ENCODE measurements at regions not wholly inside any gene's neighbourhood (a gene's known extent, or its start where the extent isn't known, plus 50 kb on each side); places are given as distances from the start of the nearest gene placed in this dataset.

GRCh38 chr5:164799391-164799790, 1294.0 kb downstream of the MAT2B start:
- SMC1A ChIA-PET (ENCODE audit: uncharacterized antibody, unreplicated experiment), result interaction anchor here (0.7 to 1.5 kb wide), 3 partner anchors 24 to 57 kb away, joined by 3 to 4 read pairs (median 3); no protein-coding TSS in a partner anchor
- Histone ChIP-seq H3K4me3 (no peak overlapping the region), H3K9ac (ENCODE audit: control insufficient read depth, insufficient read depth, low read length) (no peak overlapping the region), H4K20me1 (ENCODE audit: control insufficient read depth, insufficient read depth) (no peaks in the 10 kb centered on the region), H3K4me1 (ENCODE audit: control insufficient read depth, insufficient read depth, low read length) (no peaks in the 10 kb centered on the region), H3K79me2 (ENCODE audit: control insufficient read depth, insufficient read depth, low read length) (no peaks in the 10 kb centered on the region), H3K4me2 (ENCODE audit: control insufficient read depth, insufficient read depth) (no peak overlapping the region), H3K9me3 (replicated peaks; ENCODE audit: control insufficient read depth, insufficient read depth, low read length) (no peaks in the 10 kb centered on the region; the same call in 2 of the 3 replicates), H2AFZ (ENCODE audit: control insufficient read depth, low read depth, low read length) (no peak overlapping the region), H3K27ac (ENCODE audit: control insufficient read depth, insufficient read depth) (no peak overlapping the region), H3K36me3 (ENCODE audit: control insufficient read depth in 2 of 2, insufficient read depth in 2 of 2, low read length in 1 of 2) (no peaks in the 10 kb centered on the region), H3K27me3 (replicated peaks in 1 of 2; ENCODE audit: control insufficient read depth in 2 of 2, insufficient read depth in 2 of 2, low read length in 1 of 2) (no peaks in the 10 kb centered on the region)
- in situ Hi-C loops (cut with MboI), result no loop called here
- RAD21 ChIA-PET (ENCODE audit: unreplicated experiment), result interaction anchor here (1.1 kb wide), 1 partner anchor 57 kb away, joined by 3 read pairs; no protein-coding TSS in a partner anchor
- DNase-seq (ENCODE audit: low read depth, low spot score) (no peak), FAIRE-seq (no peak), ATAC-seq (peak; percentile 35; the same call in 1 of the 3 replicates)
- POLR2A ChIA-PET, result interaction anchor here (0.7 to 1.5 kb wide), 2 partner anchors 14 to 98 kb away, joined by 3 read pairs; no protein-coding TSS in a partner anchor
- CTCF ChIA-PET, result interaction anchor here (0.8 kb wide), 1 partner anchor 226 kb away, joined by 3 read pairs; no protein-coding TSS in a partner anchor
- BruUV-seq (replicated peaks), result no TSS peak
- intact Hi-C loops (cut with micrococcal nuclease; ENCODE audit: unreplicated experiment), result no loop called here
- WGBS (ENCODE audit: insufficient coverage, insufficient replicate concordance, low lambda C conversion rate, missing lambda C conversion rate), result 6% methylated on average over 2 of the region's 2 CpGs
- TF ChIP-seq YBX1 (IDR thresholded peaks at IDR 0.05) (no peak), ASH2L (IDR thresholded peaks at IDR 0.05; ENCODE audit: borderline replicate concordance, low read depth) (no peak), RBBP5 (conservative IDR thresholded peaks at IDR 0.05) (no peak), IRF5 (IDR thresholded peaks at IDR 0.05; ENCODE audit: borderline replicate concordance) (no peak), TCF7 (IDR thresholded peaks at IDR 0.05; ENCODE audit: borderline replicate concordance) (no peak), IKZF2 (IDR thresholded peaks at IDR 0.05) (no peak), ESRRA (IDR thresholded peaks at IDR 0.05; ENCODE audit: low read length) (no peak), PML (IDR thresholded peaks at IDR 0.05; ENCODE audit: low read length) (no peak), BRCA1 (IDR thresholded peaks at IDR 0.05; ENCODE audit: low read depth, low read length) (no peak), ZNF274 (IDR thresholded peaks at IDR 0.05; ENCODE audit: insufficient read depth, insufficient read length) (no peak), SIX5 (IDR thresholded peaks at IDR 0.05; ENCODE audit: low read depth, low read length, severe bottlenecking) (no peak), EZH2 (IDR thresholded peaks at IDR 0.05; ENCODE audit: borderline replicate concordance, control insufficient read depth, low read depth, low read length) (no peak), JUND (IDR thresholded peaks at IDR 0.05; ENCODE audit: low read depth, low read length) (no peak), TAF1 (IDR thresholded peaks at IDR 0.05; ENCODE audit: borderline replicate concordance, low read depth, low read length) (no peak), SREBF2 (IDR thresholded peaks at IDR 0.05; ENCODE audit: low read length) (no peak), REST (IDR thresholded peaks at IDR 0.05; ENCODE audit: low read depth, low read length) (no peak), RAD51 (IDR thresholded peaks at IDR 0.05) (no peak), BHLHE40 (IDR thresholded peaks at IDR 0.05; ENCODE audit: borderline replicate concordance in 1 of 2, low read depth in 2 of 2, low read length in 1 of 2) (no peak)

Measured in GM12878 (cell line).